HG03442 (cell line): ENCODE measurements at regions not wholly inside any gene's neighbourhood (a gene's known extent, or its start where the extent isn't known, plus 50 kb on each side); places are given as distances from the start of the nearest gene placed in this dataset.
"Not testable (repeated sequence)": the region's sequence is repeated elsewhere in the genome, so short reads cannot be mapped to it uniquely, and the experiment has no call there.

Experiments used
- ATAC-seq: cut with Tn5 transposase; IDR thresholded peaks from one replicate; pipeline ENCODE4 v1.9.1; 2021; ENCODE audit warnings: mild to moderate bottlenecking, moderate library complexity; ENCODE audit not compliant: unreplicated experiment

DNA sequence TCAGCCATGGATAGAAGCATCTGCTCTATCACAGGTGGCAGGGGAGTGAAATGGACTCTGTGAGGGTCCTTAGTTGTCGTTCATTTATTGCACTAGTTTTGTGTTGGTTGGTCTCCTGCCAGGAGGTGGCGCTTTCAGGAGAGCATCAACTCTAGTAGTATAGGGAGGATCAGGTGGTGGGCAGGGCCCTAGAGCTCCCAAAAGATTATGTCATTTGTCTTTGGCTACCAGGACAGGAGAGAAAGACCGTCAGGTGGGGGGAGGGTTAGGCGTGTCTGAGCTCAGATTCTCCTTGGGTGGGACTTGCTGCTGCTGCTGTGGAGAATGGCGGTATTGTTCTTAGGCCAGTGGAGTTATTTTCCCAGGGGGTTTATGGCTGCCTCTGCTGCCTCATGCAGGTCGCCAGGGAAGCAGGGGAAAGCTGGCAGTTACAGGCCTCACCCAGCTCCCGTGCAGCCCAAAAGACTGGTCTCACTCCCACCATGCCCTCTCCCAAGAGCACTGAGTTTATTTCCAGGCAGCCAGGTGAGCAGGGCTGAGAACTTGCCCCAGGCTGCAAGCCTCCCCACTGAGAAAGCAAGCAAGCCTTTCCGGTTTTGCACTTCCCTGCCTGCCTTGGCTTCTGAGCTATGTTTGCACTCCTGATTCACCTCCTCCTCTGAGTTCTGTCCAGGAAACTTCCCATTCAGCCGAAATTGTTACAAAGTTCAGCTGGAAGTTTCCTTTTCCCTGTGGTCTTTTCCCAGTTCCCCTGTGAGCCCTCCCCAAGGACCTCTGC is 317.3 kb downstream of the TAF11L14 start:
- no peak for ATAC-seq

DNA sequence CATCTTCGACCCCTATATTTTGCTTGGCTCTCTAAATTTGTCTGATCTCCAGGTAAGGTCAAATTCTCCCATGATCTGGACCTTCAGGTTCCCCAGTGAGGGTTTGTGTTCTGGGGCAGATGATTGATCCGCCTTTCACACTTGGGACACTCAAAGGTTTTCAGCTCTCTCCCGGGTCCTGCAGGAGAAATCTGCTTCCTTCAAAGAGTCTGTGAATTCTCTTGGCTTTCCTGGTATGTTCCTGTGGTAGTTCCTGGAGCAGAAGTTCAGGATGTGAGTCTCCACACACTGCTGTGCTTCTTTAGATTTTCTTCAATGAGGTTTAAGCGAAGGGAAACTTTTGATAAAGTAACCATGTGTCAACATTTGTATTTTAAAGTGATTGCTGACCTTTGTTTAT is 318.0 kb downstream of the TAF11L14 start:
- no peak for ATAC-seq

GRCh38 chr5:17964067-17964466 is 329.8 kb downstream of the TAF11L14 start:
- no peak for ATAC-seq

GRCh38 chr5:17966640-17967402 is 332.6 kb downstream of the TAF11L14 start:
- ATAC-seq: no peak

GRCh38 chr5:17976404-17976803 is 342.1 kb downstream of the TAF11L14 start:
- ATAC-seq: no peak

- ATAC-seq: no peak
Observed at GRCh38 chr5:17978954-17979353, 344.7 kb downstream of the TAF11L14 start.

- ATAC-seq: not testable (repeated sequence)
Observed at GRCh38 chr5:17982626-17983025, 348.4 kb downstream of the TAF11L14 start.

DNA sequence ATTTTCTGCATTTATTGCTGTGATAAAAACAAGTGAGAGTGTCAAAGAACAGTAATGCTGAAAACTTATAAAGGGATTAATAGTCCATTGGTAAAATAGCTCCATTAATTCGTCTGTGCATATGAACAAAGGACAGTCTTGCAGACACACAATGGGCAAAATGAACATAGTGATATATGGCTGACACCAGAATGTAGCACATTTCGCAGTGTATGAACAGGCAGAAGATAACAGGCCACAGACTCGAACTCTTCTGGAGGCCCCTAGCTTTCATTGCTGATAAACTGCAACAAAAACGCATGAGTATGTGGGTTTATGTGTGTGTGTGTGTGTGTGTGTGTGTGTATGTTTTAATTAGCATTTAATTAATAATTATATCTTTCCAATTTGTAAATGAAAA is 354.8 kb downstream of the TAF11L14 start:
- ATAC-seq: no peak

- ATAC-seq: no peak
Observed at GRCh38 chr5:17989567-17990563, 355.6 kb downstream of the TAF11L14 start.

- ATAC-seq: no peak
Observed at GRCh38 chr5:17991775-17992174, 357.5 kb downstream of the TAF11L14 start.

DNA sequence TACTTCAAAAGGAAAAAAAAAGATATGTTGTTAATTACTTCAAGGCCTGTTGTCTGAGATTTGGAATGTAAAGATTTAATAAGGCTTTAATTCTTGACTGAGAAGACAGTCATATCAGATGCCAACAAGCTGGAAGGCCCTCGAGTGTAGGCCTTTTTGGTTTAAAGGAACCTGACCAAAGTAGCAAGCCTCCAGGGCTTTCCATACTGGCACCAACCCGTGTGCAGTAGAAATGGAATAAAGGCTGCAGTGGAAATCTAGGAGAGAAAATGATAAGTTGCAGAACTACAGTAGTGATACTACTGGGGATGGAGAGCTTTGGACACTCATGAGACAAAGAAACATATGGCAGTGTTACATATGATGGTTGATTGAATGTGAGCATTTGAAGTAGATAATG is 358.0 kb downstream of the TAF11L14 start:
- ATAC-seq: no peak

DNA sequence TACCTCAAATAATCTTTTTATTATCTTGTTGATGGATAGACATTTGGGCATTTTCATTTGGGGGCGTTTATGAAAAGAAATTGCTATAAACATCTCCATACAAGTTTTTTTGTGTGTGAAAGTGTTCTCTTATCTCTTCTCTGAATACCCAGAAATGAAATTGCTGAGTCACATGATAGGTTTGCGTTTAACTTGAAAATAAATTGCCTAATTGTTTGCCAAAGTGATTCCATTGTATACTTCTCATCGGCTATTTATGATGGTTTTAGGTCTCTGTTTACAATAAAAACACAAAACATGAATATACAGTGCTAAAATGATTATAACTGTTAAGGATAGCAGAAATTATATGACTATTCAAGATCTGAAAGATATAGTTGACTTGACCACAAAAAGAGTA is 361.7 kb downstream of the TAF11L14 start:
- no peak for ATAC-seq

- no peak for ATAC-seq
Observed at GRCh38 chr5:17999858-18000257, 365.6 kb downstream of the TAF11L14 start.

GRCh38 chr5:18000744-18001143 is 366.5 kb downstream of the TAF11L14 start:
- no peak for ATAC-seq

DNA sequence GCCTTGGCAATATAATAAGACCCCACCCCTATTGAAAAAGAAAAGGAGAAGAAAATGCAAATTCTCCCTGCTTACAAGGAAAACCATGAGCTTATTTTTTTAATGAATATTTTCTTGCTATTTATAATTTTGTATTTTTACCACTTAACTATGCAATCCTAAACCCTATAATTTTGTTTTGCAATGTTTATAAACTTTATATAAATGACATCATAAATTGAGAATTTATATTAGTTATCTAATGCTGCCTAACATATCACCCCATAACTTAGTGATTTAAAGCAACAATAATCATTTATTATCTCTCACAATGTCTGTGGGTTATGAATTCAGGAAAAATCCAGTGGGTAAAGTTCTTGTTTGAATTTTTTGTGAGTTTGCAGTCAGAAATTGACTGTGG is 369.1 kb downstream of the TAF11L14 start:
- no peak for ATAC-seq

GRCh38 chr5:18003784-18004183 is 369.5 kb downstream of the TAF11L14 start:
- no peak for ATAC-seq

DNA sequence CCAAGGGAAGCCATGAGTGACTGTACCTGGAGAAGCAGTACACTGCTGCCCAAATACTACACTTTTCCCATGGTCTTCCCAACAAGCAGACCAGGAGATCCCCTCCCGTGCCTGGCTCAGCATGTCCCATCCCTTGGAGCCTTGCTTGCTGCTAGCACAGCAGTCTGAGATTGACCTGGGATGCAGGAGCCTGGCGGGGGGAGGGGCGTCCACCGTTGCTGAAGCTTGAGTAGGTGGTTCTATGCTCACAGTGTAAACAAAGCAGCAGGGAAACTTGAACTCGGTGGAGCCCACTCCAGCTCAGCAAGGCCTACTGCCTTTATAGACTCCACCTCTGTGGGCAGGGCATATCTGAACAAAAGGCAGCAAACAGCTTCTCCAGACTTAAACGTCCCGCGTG is 372.0 kb downstream of the TAF11L14 start:
- not testable (repeated sequence) for ATAC-seq

- ATAC-seq: no peak
Observed at GRCh38 chr5:18008940-18009339, 374.7 kb downstream of the TAF11L14 start.

DNA sequence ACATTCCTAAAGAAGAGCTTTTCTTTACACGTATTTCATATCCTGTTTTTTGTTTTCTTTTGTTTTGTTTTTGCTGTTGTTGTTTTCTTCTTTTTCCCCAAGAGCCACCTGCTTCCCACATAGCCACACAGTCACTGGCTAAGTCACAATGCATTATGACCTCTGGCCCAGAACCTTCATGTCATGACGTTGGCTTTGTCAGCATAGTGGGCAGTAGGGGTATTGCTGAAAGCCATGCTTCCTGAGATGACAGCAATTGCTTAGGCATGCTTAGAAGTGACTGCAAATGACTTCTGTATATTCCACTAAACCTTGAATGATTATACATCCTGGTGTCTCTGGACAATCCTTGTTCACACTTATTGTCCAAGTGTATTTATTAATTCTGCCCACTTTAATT is 375.8 kb downstream of the TAF11L14 start:
- ATAC-seq: no peak

DNA sequence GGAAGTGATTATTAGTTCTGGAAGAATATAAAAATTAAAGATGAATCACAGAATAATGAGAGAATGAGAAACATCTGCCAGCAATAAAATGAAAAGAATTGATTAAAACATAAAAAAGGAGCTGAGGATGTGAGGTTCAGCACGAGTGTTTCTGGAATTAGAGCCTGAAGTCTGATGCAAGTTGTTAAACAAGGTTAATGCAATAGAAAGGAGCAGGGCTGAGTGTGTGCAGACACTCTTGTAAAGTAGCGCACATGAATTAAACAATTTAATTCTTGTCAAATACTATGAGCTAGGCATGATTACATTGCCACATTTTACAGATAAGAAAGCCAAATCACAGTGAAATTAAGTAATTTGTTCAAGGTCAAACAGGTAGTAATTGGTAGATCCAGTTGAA is 384.2 kb downstream of the TAF11L14 start:
- no peak for ATAC-seq

- no peak for ATAC-seq
Observed at GRCh38 chr5:18023275-18023674, 389.0 kb downstream of the TAF11L14 start.
